Bronchial epithelial cell (primary cell): ENCODE measurements at regions not wholly inside any gene's neighbourhood (a gene's known extent, or its start where the extent isn't known, plus 50 kb on each side); places are given as distances from the start of the nearest gene placed in this dataset.

Experiments
- DNase-seq: peaks from one replicate; pipeline ENCODE4 v3.0.0-alpha.2; 2010; ENCODE audit warnings: low read depth
- FAIRE-seq: peaks from 2 replicates; lab custom pipeline; 2011; peaks lifted over from hg19 to GRCh38; lab: Jason Lieb, UNC
- H3K27me3 ChIP-seq: 2 replicates; pipeline ENCODE4 v1.5.1; 2011; ENCODE audit warnings: low read length; ENCODE audit not compliant: control insufficient read depth, insufficient read depth
- H3K36me3 ChIP-seq: 2 replicates; pipeline ENCODE4 v1.5.1; 2011; ENCODE audit warnings: low read length; ENCODE audit not compliant: control insufficient read depth, insufficient read depth
- H3K4me3 ChIP-seq: 2 replicates; pipeline ENCODE4 v1.5.1; 2011; ENCODE audit warnings: mild to moderate bottlenecking, low read depth, low read length, control low read depth
- TF ChIP-seq, protein P1 (sequence below): IDR thresholded peaks from 2 replicates; pipeline ENCODE4 v1.5.1; 2011; ENCODE audit warnings: mild to moderate bottlenecking, moderate library complexity, low read length, control low read depth, inconsistent platforms; ENCODE audit not compliant: insufficient read depth, severe bottlenecking

DNA sequence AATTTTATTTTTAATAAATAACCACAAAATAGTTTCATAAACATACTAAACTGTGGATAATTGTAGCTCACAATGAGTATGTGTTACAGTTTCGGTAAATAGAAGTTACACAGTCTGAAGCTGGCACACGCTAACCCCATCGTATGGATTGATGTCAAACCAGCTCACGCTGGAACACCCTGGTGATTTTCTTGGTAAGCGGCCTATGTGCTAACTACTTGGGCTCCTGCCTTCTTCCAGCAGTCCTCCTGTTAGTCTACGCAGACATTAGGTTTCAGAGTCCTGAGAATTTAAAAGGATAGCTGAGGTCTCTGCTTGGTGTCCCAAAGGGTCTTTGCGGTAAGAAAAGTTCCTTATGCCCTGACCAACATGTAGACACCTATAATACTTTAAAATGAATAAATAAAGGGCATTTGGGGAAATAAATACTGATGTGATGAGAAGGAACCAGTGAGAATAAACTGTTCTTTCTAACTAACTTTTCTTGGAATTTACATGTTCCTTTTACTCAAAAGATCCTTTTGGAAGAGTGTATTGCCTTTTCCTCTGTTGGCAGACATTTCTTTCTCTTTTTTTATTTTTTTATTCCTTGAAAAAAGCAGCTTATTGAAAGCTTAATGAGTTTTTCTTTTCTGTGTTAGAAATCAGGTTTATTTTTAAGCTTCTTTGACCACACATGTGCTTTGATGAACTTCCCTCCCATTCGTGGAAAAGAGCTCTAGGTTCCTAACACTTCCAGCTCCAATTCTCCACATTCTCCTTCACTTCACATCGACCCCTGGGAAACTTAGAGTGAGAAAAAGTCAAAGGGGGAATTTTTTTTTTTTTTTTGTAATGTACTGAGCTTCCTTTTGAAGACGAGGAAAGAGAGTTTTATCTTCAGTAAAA, 322.2 kb downstream of the IRS1 start:
- H3K4me3 ChIP-seq, result no peak overlapping the region
- DNase-seq (no peak), FAIRE-seq (no peak)
- no peaks in the 10 kb centered on the region for H3K27me3 ChIP-seq
- TF ChIP-seq, protein P1, sequence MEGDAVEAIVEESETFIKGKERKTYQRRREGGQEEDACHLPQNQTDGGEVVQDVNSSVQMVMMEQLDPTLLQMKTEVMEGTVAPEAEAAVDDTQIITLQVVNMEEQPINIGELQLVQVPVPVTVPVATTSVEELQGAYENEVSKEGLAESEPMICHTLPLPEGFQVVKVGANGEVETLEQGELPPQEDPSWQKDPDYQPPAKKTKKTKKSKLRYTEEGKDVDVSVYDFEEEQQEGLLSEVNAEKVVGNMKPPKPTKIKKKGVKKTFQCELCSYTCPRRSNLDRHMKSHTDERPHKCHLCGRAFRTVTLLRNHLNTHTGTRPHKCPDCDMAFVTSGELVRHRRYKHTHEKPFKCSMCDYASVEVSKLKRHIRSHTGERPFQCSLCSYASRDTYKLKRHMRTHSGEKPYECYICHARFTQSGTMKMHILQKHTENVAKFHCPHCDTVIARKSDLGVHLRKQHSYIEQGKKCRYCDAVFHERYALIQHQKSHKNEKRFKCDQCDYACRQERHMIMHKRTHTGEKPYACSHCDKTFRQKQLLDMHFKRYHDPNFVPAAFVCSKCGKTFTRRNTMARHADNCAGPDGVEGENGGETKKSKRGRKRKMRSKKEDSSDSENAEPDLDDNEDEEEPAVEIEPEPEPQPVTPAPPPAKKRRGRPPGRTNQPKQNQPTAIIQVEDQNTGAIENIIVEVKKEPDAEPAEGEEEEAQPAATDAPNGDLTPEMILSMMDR, result no peak
- H3K36me3 ChIP-seq, result no peaks in the 10 kb centered on the region

DNA sequence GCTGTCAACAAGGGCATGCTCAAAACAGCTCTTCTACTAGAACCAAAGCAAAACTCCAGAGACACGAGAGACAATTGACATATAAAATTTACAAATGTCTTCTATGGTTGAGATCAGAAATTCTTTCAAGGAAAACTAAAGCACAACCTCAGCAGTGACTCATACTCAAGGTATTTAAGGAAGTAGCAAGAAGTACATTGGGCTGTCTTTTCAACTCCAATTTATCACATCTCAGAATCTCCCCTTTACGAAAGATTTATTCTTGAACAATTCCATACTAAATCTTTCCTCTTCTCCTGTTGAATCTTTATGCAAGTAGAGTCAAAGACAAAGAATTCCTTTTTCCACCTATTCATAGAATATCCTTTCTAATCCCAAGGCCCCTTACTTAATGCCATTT, 324.0 kb downstream of the IRS1 start:
- H3K4me3 ChIP-seq, result no peak overlapping the region
- H3K27me3 ChIP-seq, result no peaks in the 10 kb centered on the region
- DNase-seq, result peak; percentile 74
- H3K36me3 ChIP-seq, result no peaks in the 10 kb centered on the region
- TF ChIP-seq, protein P1, result no peak
- FAIRE-seq, result no peak

DNA sequence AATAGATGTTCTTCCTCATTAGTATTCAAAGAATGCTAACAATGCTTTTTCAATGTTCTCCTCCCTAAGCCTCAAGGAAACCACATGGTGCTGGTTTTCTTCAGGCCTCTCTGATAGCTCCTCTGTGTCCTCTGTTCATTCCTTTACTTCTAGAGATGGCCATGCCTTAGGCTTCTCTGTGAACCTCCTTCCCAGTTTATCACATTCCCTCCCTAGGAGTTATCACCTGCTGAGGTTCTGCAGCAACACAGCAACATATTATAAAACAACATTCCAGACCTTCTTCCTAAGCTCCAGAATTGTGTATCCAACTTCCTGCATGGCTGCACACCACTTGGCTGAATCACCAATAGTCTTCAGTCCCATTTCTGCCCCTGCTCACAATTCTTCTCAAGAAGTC, 325.5 kb downstream of the IRS1 start:
- TF ChIP-seq, protein P1, result no peak
- no peak for FAIRE-seq
- H3K4me3 ChIP-seq, result no peak overlapping the region

DNA sequence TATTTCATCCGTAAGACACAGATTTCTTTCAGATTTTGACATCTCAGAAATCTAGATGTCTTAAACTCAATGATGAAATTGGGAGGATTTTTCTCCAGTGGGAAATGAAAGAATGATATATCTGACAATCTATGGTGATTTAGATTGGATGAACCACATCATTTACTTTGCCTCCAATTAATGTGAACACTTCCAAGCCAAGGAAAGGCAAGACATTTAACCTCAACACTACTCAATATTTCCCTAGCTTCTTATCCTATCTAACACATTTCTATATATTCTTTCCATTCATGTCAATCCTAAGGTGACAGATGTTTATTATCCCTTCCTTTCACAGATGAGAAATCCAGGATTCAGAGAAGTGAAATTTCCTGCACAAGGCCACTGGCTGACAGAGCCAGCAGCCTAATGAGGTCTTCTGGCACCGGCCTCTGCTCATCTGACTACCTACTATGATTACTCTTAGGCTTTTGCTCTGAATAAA, 327.6 kb downstream of the IRS1 start:
- FAIRE-seq (no peak), DNase-seq (no peak)
- no peaks in the 10 kb centered on the region for H3K36me3 ChIP-seq
- no peak overlapping the region for H3K4me3 ChIP-seq
- TF ChIP-seq, protein P1, result no peak
- no peaks in the 10 kb centered on the region for H3K27me3 ChIP-seq

More for the DNA sequence above, 325.5 kb downstream of the IRS1 start:
- H3K36me3 ChIP-seq, result no peaks in the 10 kb centered on the region
- H3K27me3 ChIP-seq, result no peaks in the 10 kb centered on the region
- DNase-seq, result no peak

DNA sequence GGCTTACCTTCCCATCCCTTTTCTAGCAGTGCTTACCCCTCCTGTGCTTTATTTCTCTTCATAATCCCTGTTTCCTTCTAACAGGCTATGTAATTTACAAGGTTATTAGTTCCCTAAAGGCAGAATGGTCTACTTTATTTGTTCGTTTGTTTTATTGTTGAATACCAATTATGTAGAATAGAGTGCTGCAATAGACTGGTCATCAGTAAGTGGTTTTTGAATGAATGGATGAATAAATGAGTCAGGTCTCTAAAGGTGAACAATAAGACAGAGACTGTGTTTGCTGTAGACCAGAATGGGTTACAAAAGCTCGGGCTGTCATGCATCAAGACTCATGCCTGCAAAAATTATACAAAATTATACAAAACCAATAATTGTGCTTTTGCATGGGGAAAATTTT, 332.0 kb downstream of the IRS1 start:
- FAIRE-seq (no peak), DNase-seq (no peak)
- Histone ChIP-seq H3K27me3 (no peaks in the 10 kb centered on the region), H3K36me3 (no peaks in the 10 kb centered on the region), H3K4me3 (no peak overlapping the region)
- TF ChIP-seq, protein P1, result no peak
